B cell (primary cell): ENCODE measurements at regions not wholly inside any gene's neighbourhood (a gene's known extent, or its start where the extent isn't known, plus 50 kb on each side); places are given as distances from the start of the nearest gene placed in this dataset.

ENCODE experiments used
- ATAC-seq: fragments of 200-7000 bp; cut with Tn5 transposase; one replicate; pipeline ENCODE4 v1.10.0; 2021; ENCODE audit warnings: low read depth, mild to moderate bottlenecking, moderate number of reproducible peaks, moderate library complexity
- CTCF ChIA-PET: fragments of 350-600 bp; sonication (Branson Sonifier 250); formaldehyde crosslinking; loops from one replicate; lab custom pipeline; 2021; ENCODE audit warnings: antibody characterized with exemption, inconsistent platforms; lab: Charles Lee
- POLR2A ChIA-PET: fragments of 350-600 bp; sonication (Branson Sonifier 250); formaldehyde crosslinking; loops from one replicate; lab custom pipeline; 2021; ENCODE audit warnings: antibody characterized with exemption; lab: Charles Lee
- DNase-seq: peaks from one replicate; pipeline ENCODE4 v3.0.0; 2013
- H2AFZ ChIP-seq: 2 replicates; pipeline ENCODE4 v1.6.1; 2012; ENCODE audit warnings: mild to moderate bottlenecking, low read depth, low read length; ENCODE audit not compliant: insufficient read depth, poor library complexity, severe bottlenecking
- H3K27ac ChIP-seq, 2 donors: 1 replicate in 1 of 2; 2 replicates in 1 of 2; pipeline ENCODE4 v1.5.1; 2012 to 2013; ENCODE audit warnings: low read length in 2 of 2, mild to moderate bottlenecking in 2 of 2, moderate library complexity in 1 of 2
- H3K27me3 ChIP-seq, 4 experiments: fragments of 200-600 bp in 1 of 4; sonication (generic) in 1 of 4; replicated peaks in 1 of 4; 1 replicate in 2 of 4; 2 replicates in 2 of 4; pipeline versions ENCODE4 v1.6.1 to v1.7.0; 2013 to 2016; ENCODE audit warnings: low read length in 3 of 4, mild to moderate bottlenecking in 2 of 4, mixed read lengths in 1 of 4, moderate library complexity in 1 of 4; ENCODE audit not compliant: insufficient read depth in 4 of 4, control insufficient read depth in 3 of 4; ENCODE audit errors: control extremely low read depth in 1 of 4
- H3K36me3 ChIP-seq, 2 experiments: replicated peaks in 1 of 2; 1 replicate in 1 of 2; 2 replicates in 1 of 2; pipeline versions ENCODE4 v1.6.1 to v1.7.1; 2013; ENCODE audit warnings: low read length in 1 of 2; ENCODE audit not compliant: insufficient read depth in 2 of 2, control insufficient read depth in 1 of 2; ENCODE audit errors: control extremely low read depth in 1 of 2, extremely low read depth in 1 of 2
- H3K4me1 ChIP-seq, 2 donors: fragments of 200-600 bp in 1 of 2; sonication (generic) in 1 of 2; 1 replicate in 1 of 2; 2 replicates in 1 of 2; pipeline versions ENCODE4 v1.5.1 to v1.6.1; 2013 to 2017; ENCODE audit warnings: low read length in 2 of 2; ENCODE audit not compliant: control insufficient read depth in 2 of 2, insufficient read depth in 2 of 2
- H3K4me2 ChIP-seq: replicated peaks from 2 replicates; pipeline ENCODE3; 2012; ENCODE audit warnings: mild to moderate bottlenecking, low read depth, low read length; ENCODE audit not compliant: poor library complexity, severe bottlenecking
- H3K4me3 ChIP-seq, 5 experiments: fragments of 200-600 bp in 1 of 5; sonication (generic) in 1 of 5; 1 replicate in 3 of 5; 2 replicates in 2 of 5; pipeline versions ENCODE4 v1.5.1 to v1.7.0; 2011 to 2016; ENCODE audit warnings: low read length in 4 of 5, mild to moderate bottlenecking in 4 of 5, low read depth in 2 of 5, control low read depth in 1 of 5, moderate library complexity in 1 of 5; ENCODE audit not compliant: insufficient read depth in 1 of 5; ENCODE audit errors: control extremely low read depth in 1 of 5, extremely low read depth in 1 of 5
- H3K79me2 ChIP-seq: fragments of 200-600 bp; sonication (generic); one replicate; pipeline ENCODE4 v1.6.0; 2016; ENCODE audit warnings: low read length; ENCODE audit not compliant: control insufficient read depth, insufficient read depth
- H3K9ac ChIP-seq: fragments of 200-600 bp; sonication (generic); 2 replicates; pipeline ENCODE4 v1.6.1; 2017; ENCODE audit warnings: mild to moderate bottlenecking, low read length, moderate library complexity
- H3K9me3 ChIP-seq, 3 donors: one replicate each; pipeline versions ENCODE4 v1.6.1 to v1.7.1; 2013; ENCODE audit warnings: low read length in 2 of 3; ENCODE audit not compliant: control insufficient read depth in 2 of 3, insufficient read depth in 1 of 3; ENCODE audit errors: control extremely low read depth in 1 of 3
- H4K20me1 ChIP-seq: 2 replicates; pipeline ENCODE4 v1.6.0; 2012; ENCODE audit warnings: mild to moderate bottlenecking, low read length; ENCODE audit not compliant: insufficient read depth, control insufficient read depth, poor library complexity, severe bottlenecking
- H3K27ac Mint-ChIP-seq: one replicate; pipeline ENCODE4 v1.8.0; 2021; ENCODE audit warnings: mixed read lengths
- H3K27me3 Mint-ChIP-seq: one replicate; pipeline ENCODE4 v1.8.0; 2021; ENCODE audit warnings: mixed read lengths
- H3K4me1 Mint-ChIP-seq: one replicate; pipeline ENCODE4 v1.8.0; 2021; ENCODE audit warnings: mixed read lengths
- H3K4me3 Mint-ChIP-seq: one replicate; pipeline ENCODE4 v1.8.0; 2021; ENCODE audit warnings: mixed read lengths
- H3K9me3 Mint-ChIP-seq: one replicate; pipeline ENCODE4 v1.8.0; 2022; ENCODE audit warnings: mixed read lengths; ENCODE audit not compliant: insufficient read depth
- EZH2 ChIP-seq: IDR thresholded peaks from 2 replicates; pipeline ENCODE4 v1.6.1; 2012; ENCODE audit warnings: borderline replicate concordance, low read depth, mild to moderate bottlenecking, moderate library complexity, low read length; ENCODE audit not compliant: insufficient read depth, poor library complexity, severe bottlenecking
- WGBS: methylation state at CpG from one replicate; pipeline ENCODE4 v1.1.5; 2013; ENCODE audit warnings: missing lambda C conversion rate; ENCODE audit not compliant: insufficient coverage; 5-methylcytosine and 5-hydroxymethylcytosine counted together
- intact Hi-C: fragments of 100-400 bp; cut with micrococcal nuclease; formaldehyde crosslinking; loops from one replicate; pipeline ENCODE4 v1.10.0; 2022
- TF ChIP-seq, protein P1 (sequence below): fragments of 200-600 bp; IDR thresholded peaks from one replicate; pipeline ENCODE4 v1.8.0; 2022; ENCODE audit warnings: antibody characterized with exemption, mild to moderate bottlenecking

DNA sequence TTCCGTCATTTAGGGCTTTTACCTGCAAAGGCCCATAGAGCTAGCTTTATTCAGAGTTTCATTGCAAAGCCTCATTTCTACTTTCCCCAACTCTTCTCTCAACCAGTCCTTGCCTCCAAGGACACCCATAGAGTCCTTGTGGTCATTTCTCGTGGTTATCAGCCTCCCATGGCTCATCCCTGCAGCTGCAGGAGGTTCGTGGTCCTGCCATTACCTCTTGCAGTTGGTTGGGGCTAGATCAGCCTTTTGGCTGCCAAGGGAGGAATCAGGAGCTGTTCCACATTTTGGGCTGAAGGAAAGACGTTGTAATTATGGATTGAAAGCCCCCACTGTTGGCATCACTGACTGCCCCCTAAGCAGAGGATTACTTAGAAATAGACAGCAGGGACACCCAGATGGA is 231.0 kb downstream of the MAN2A1 start:
- Histone ChIP-seq H3K36me3 (no peaks in the 10 kb centered on the region), H3K9me3 (peaks cover 0 to 3% (median 0%) of the 10 kb centered on the region in 3 donors), H3K9ac (no peak overlapping the region), H3K27me3 (peaks cover 0 to 3% (median 0%) of the 10 kb centered on the region in 4 experiments), H4K20me1 (no peaks in the 10 kb centered on the region), H3K27ac (no peak overlapping the region), H3K4me3 (no peak overlapping the region), H3K79me2 (no peaks in the 10 kb centered on the region), H3K4me1 (no peaks in the 10 kb centered on the region), H3K4me2 (no peak overlapping the region), H2AFZ (no peak overlapping the region)
- intact Hi-C loops: no loop called here
- DNase-seq: no peak
- Mint-ChIP-seq H3K4me1 (no peaks in the 10 kb centered on the region), H3K27me3 (peaks cover 13% of the 10 kb centered on the region), H3K9me3 (no peaks in the 10 kb centered on the region), H3K4me3 (no peak overlapping the region), H3K27ac (no peak overlapping the region)
- POLR2A ChIA-PET: no interaction called here
- TF ChIP-seq, protein P1, sequence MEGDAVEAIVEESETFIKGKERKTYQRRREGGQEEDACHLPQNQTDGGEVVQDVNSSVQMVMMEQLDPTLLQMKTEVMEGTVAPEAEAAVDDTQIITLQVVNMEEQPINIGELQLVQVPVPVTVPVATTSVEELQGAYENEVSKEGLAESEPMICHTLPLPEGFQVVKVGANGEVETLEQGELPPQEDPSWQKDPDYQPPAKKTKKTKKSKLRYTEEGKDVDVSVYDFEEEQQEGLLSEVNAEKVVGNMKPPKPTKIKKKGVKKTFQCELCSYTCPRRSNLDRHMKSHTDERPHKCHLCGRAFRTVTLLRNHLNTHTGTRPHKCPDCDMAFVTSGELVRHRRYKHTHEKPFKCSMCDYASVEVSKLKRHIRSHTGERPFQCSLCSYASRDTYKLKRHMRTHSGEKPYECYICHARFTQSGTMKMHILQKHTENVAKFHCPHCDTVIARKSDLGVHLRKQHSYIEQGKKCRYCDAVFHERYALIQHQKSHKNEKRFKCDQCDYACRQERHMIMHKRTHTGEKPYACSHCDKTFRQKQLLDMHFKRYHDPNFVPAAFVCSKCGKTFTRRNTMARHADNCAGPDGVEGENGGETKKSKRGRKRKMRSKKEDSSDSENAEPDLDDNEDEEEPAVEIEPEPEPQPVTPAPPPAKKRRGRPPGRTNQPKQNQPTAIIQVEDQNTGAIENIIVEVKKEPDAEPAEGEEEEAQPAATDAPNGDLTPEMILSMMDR: no peak
- TF ChIP-seq EZH2: no peak
- ATAC-seq: no peak
- 75% methylated on average over 3 of the region's 4 CpGs for WGBS
- CTCF ChIA-PET: no interaction called here

DNA sequence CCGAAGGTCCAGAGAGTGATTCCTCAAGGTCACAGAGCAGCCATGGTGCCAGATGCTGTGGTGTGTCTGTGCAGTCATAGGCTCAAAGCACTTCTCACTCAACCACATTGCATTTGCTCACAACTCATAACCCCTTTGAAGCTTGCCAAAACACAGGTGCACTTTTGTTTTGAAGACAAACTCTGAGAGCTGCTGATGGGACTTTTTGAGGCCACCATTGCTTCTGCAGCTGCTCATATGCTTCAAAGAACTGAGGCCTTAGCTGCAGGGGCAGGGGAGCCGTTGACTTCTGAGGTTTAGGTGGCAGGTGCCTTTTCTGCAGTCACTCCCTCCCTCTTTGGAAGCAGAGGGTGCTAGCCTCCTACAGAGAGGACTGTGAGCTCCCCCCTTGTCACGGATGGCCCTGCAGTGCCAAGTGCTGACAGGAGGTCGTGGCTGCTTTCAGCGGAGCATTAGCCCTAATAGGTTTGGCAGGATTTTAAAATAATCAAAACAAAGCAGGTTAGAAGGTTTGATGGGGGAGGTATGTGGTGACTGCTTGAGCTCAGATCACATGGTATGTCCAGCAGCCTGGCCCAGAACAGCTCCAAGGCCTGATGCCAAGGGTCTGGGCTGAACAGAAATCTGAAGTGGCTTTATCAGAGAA is 232.1 kb downstream of the MAN2A1 start:
- 50% methylated on average over 2 of the region's 5 CpGs for WGBS
- H3K27me3 ChIP-seq: peaks cover 0 to 3% (median 0%) of the 10 kb centered on the region in 4 experiments
- no peak for ATAC-seq
- H4K20me1 ChIP-seq: no peaks in the 10 kb centered on the region
- H3K4me3 ChIP-seq: no peak overlapping the region
- Mint-ChIP-seq H3K9me3 (no peaks in the 10 kb centered on the region), H3K4me3 (no peak overlapping the region), H3K27me3 (peaks cover 20% of the 10 kb centered on the region), H3K27ac (no peak overlapping the region), H3K4me1 (no peaks in the 10 kb centered on the region)
- intact Hi-C loops: no loop called here
- no peaks in the 10 kb centered on the region for H3K4me1 ChIP-seq
- no peak overlapping the region for H3K4me2 ChIP-seq
- ChIA-PET CTCF (no interaction called here), POLR2A (no interaction called here)
- TF ChIP-seq, protein P1: no peak
- no peak for TF ChIP-seq EZH2
- H3K79me2 ChIP-seq: no peaks in the 10 kb centered on the region
- peaks cover 0 to 3% (median 0%) of the 10 kb centered on the region in 3 donors for H3K9me3 ChIP-seq
- no peak overlapping the region for H3K9ac ChIP-seq
- H3K27ac ChIP-seq: no peak overlapping the region
- H2AFZ ChIP-seq: no peak overlapping the region
- H3K36me3 ChIP-seq: no peaks in the 10 kb centered on the region
- DNase-seq: no peak
